HUES64 (cell line): ENCODE measurements at regions not wholly inside any gene's neighbourhood (a gene's known extent, or its start where the extent isn't known, plus 50 kb on each side); places are given as distances from the start of the nearest gene placed in this dataset.

Experiments
- H3K27ac ChIP-seq: 2 replicates; pipeline ENCODE4 v1.7.0; 2013; ENCODE audit warnings: low read depth, low read length, inconsistent platforms
- H3K27me3 ChIP-seq: 2 replicates; pipeline ENCODE4 v1.6.1; 2013; ENCODE audit warnings: mild to moderate bottlenecking, low read length; ENCODE audit not compliant: insufficient read depth
- H3K36me3 ChIP-seq: 2 replicates; pipeline ENCODE4 v1.6.1; 2013; ENCODE audit warnings: mild to moderate bottlenecking, low read length; ENCODE audit not compliant: insufficient read depth
- H3K4me1 ChIP-seq: 2 replicates; pipeline ENCODE4 v1.6.1; 2013; ENCODE audit warnings: mild to moderate bottlenecking, low read length, moderate library complexity; ENCODE audit not compliant: insufficient read depth
- H3K4me3 ChIP-seq: 2 replicates; pipeline ENCODE4 v1.5.1; 2013; ENCODE audit warnings: mild to moderate bottlenecking, low read length, moderate library complexity
- H3K9ac ChIP-seq: 2 replicates; pipeline ENCODE4 v1.6.1; 2013; ENCODE audit warnings: mild to moderate bottlenecking, low read depth, low read length
- H3K9me3 ChIP-seq: 2 replicates; pipeline ENCODE4 v1.6.1; 2013; ENCODE audit warnings: low read depth, low read length; ENCODE audit not compliant: insufficient read depth
- WGBS: fragments of 150-250, 120-280 bp; methylation state at CpG from one replicate; pipeline ENCODE4 v1.1.7; 2013; ENCODE audit warnings: missing lambda C conversion rate; 5-methylcytosine and 5-hydroxymethylcytosine counted together

DNA sequence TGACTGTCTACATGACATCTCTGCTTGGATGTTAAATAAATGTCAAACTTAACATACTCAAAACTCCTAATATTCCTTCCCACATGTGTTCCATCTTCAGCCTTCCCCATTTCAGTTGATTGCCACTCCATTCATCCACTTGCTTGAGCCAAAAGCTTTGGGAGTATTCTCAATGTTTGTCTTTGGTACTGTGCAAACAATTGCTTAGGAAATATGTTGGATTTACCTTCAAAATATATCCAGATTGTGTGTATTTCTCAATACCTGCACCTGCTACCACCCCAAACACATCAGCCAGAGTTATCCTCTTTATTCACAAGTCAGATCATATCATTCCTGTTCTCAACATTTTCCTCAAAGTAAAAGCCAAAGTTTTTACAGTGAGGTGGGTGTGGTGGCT lies 350.3 kb upstream of the FAM98A start:
- H3K9ac ChIP-seq = no peak overlapping the region
- no peaks in the 10 kb centered on the region for H3K4me1 ChIP-seq
- H3K9me3 ChIP-seq = no peaks in the 10 kb centered on the region
- H3K4me3 ChIP-seq = no peak overlapping the region
- no peaks in the 10 kb centered on the region for H3K27me3 ChIP-seq
- no peak overlapping the region for H3K27ac ChIP-seq
- no peaks in the 10 kb centered on the region for H3K36me3 ChIP-seq

DNA sequence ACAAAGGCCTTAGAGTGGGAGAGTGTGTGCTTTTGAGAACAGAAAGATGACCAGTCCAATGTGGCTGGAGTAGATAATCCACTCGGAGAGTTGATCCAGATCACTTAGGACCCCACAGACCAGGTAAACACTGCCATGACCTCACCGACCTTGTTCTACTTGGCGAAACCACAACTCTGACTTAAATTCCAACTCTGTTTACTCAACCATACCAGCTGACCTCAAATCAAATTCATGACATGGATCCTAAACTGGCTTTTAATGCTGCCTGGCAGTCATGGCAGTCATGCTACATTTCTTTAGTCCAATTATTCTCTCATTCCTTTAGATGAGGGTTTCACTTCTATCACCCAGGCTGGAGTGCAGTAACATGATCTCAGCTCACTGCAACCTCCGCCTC lies 347.1 kb upstream of the FAM98A start:
- Histone ChIP-seq H3K27me3 (no peaks in the 10 kb centered on the region), H3K4me1 (no peaks in the 10 kb centered on the region), H3K9me3 (0 out of 2 replicates have a peak, but pooled peaks cover 2% of the 10 kb centered on the region), H3K4me3 (no peak overlapping the region), H3K9ac (no peak overlapping the region), H3K36me3 (no peaks in the 10 kb centered on the region), H3K27ac (no peak overlapping the region)
- 94% methylated on average over 4 of the region's 4 CpGs for WGBS

DNA sequence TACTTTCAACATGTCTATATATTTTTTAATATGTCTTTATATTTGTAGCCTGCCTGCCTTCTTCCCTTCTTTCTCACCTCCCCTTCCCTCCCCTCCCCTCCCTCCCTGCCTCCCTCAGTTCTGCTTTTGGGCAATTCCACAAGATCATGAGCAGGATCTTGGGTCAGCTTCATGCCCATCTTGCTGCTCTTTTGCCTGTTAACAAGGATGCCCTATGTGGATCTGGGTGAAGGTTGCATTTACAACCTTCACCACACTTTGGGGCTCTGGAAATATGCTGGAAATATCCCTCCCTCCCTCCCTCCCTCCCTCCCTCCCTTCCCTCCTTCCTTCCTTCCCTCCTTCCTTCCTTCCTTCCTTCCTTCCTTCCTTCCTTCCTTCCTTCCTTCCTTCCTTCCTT lies 334.1 kb upstream of the FAM98A start:
- H3K9me3 ChIP-seq = no peaks in the 10 kb centered on the region
- no peaks in the 10 kb centered on the region for H3K4me1 ChIP-seq
- no peak overlapping the region for H3K27ac ChIP-seq
- no peak overlapping the region for H3K4me3 ChIP-seq
- no peaks in the 10 kb centered on the region for H3K27me3 ChIP-seq
- no peaks in the 10 kb centered on the region for H3K36me3 ChIP-seq
- H3K9ac ChIP-seq = no peak overlapping the region

DNA sequence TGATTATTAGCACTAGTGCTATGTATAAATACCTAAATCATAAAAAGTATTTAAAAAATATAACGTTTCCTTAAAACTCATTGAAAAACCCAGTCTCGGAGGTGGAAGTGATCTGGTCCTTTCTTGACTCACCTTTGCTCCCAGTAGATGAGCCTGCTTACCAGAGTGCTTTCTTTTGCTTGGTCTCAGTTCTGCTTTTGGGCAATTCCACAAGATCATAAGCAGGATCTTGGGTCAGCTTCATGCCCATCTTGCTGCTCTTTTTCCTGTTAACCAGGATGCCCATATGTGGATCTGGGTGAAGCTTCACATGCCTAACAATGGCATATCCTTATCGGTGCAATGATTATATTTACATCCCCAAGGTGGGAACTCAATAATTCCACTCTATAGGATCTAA lies 332.1 kb upstream of the FAM98A start:
- Histone ChIP-seq H3K36me3 (no peaks in the 10 kb centered on the region), H3K9me3 (no peaks in the 10 kb centered on the region), H3K9ac (no peak overlapping the region), H3K27ac (no peak overlapping the region), H3K4me1 (no peaks in the 10 kb centered on the region), H3K27me3 (no peaks in the 10 kb centered on the region), H3K4me3 (no peak overlapping the region)
- WGBS = 99% methylated on average over 3 of the region's 3 CpGs

DNA sequence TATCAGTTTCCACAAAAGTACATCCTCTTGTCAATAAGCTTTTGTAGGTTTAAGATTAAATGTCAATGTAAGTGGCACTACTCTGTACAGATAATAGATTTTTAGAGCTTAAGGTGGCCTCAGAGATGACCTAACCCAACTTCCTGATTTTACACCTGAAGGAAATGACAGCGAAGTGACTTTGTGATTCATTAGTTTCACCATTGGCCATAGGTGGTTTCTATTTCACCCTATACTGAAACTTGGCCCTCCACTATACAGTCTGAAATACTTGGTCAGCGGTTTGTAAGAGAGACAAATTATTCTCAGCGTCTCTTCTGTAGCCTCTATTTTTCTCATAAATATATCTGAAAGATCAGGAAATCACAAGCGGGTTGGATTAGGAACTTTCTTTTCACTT lies 330.4 kb upstream of the FAM98A start:
- Histone ChIP-seq H3K4me3 (no peak overlapping the region), H3K27me3 (no peaks in the 10 kb centered on the region), H3K4me1 (no peaks in the 10 kb centered on the region), H3K9me3 (no peaks in the 10 kb centered on the region), H3K36me3 (no peaks in the 10 kb centered on the region), H3K9ac (no peak overlapping the region), H3K27ac (no peak overlapping the region)
- 97% methylated on average over 4 of the region's 4 CpGs for WGBS

DNA sequence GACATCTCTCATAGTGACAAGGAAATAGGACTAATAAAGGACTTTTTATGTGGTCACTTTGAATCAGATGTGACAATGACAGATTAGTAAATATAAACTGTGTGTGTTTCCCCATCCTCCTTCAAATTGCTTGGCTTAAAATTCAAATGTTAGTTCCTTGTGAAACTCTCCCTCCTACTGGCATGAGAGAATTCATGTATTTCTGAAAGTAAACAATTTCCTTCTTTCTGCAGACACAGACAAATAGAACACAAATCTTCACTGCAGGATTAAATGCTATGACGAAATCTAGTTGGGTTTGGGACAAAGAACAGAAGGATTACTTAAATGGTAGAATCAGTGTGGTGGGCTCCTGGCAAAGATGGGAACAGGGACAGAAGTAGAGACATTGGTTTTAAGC lies 328.7 kb upstream of the FAM98A start:
- 93% methylated on average over 1 of the region's 1 CpG for WGBS
- no peaks in the 10 kb centered on the region for H3K36me3 ChIP-seq
- H3K4me1 ChIP-seq = no peaks in the 10 kb centered on the region
- H3K27ac ChIP-seq = no peak overlapping the region
- H3K9ac ChIP-seq = no peak overlapping the region
- H3K4me3 ChIP-seq = no peak overlapping the region
- no peaks in the 10 kb centered on the region for H3K27me3 ChIP-seq
- H3K9me3 ChIP-seq = no peaks in the 10 kb centered on the region

DNA sequence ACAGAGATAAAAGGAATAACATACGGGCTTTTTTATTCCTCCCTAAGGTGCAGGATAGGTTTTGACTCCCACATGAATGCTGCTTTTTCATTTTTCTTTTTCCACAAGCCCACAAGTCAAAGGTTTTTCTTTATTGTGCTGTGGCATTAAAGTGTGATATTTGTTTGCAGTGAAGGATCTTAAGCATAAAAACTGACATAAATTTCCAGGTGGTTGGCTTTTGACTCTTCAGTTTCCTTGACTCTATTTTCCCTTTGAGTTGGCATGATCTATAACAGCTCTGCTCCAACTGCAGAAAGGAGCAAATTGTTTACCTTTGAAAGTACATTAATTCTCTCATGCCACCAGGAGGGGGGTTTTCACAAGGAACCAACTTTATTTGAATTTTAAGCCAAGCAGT lies 326.2 kb upstream of the FAM98A start:
- Histone ChIP-seq H3K27ac (no peak overlapping the region), H3K4me1 (no peaks in the 10 kb centered on the region), H3K9me3 (no peaks in the 10 kb centered on the region), H3K9ac (no peak overlapping the region), H3K4me3 (no peak overlapping the region), H3K27me3 (no peaks in the 10 kb centered on the region), H3K36me3 (no peaks in the 10 kb centered on the region)
- 97% methylated on average over 1 of the region's 1 CpG for WGBS

DNA sequence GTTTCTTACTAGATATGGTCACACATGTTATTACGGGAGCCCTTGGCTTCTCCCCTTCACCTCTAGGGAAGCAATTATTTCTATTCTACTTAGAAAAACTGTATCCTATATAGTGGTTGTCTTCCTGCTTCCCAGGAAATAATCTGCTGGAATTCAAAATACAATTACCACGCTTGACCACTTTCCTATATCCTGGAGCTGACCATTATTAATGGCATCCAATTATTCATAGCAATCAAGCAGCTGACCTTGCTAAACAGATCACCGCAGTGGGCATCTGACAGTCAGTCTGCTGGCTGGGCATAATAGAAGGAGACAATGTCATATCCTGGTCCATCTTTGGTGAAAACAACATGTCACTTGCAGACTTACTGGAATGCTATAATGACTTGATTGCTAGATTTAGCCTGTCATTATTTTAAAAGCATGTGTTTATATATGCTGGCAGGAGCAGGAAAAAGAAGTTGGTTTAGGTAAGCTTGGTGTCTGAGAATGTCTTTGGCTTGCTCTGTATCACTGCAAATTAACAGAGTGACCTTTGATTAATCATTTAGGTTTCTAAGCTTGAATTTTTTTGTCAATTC lies 325.6 kb upstream of the FAM98A start:
- 73% methylated on average over 2 of the region's 3 CpGs for WGBS

DNA sequence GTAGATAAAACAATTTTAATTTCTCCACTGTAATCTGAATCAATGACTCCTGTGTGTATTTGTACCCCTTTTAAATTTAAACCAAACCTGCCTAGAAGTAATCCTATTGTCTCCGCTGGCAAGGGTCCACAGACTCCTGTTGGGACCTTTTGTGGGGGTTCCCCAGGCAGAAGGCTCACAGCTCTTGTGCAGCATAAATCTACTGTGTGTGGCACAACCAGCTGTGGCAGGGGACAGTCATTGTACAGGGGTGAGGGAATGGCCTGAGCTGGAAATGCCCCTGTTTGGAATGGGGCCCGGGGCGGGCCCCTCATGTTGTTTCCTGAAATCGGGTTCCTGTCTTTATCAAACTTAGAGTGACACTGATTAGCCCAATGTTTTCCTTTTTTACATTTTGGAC lies 318.2 kb upstream of the FAM98A start:
- H3K36me3 ChIP-seq = no peaks in the 10 kb centered on the region
- H3K4me3 ChIP-seq = no peak overlapping the region
- WGBS = 94% methylated on average over 4 of the region's 4 CpGs
- H3K4me1 ChIP-seq = no peaks in the 10 kb centered on the region
- H3K27me3 ChIP-seq = no peaks in the 10 kb centered on the region
- no peak overlapping the region for H3K9ac ChIP-seq
- H3K27ac ChIP-seq = no peak overlapping the region
- peaks cover 31% of the 10 kb centered on the region for H3K9me3 ChIP-seq

More for the DNA sequence above, 325.6 kb upstream of the FAM98A start:
- H3K36me3 ChIP-seq = no peaks in the 10 kb centered on the region
- H3K9me3 ChIP-seq = no peaks in the 10 kb centered on the region
- H3K9ac ChIP-seq = no peak overlapping the region
- no peaks in the 10 kb centered on the region for H3K27me3 ChIP-seq
- H3K4me3 ChIP-seq = no peak overlapping the region
- no peak overlapping the region for H3K27ac ChIP-seq
- no peaks in the 10 kb centered on the region for H3K4me1 ChIP-seq

DNA sequence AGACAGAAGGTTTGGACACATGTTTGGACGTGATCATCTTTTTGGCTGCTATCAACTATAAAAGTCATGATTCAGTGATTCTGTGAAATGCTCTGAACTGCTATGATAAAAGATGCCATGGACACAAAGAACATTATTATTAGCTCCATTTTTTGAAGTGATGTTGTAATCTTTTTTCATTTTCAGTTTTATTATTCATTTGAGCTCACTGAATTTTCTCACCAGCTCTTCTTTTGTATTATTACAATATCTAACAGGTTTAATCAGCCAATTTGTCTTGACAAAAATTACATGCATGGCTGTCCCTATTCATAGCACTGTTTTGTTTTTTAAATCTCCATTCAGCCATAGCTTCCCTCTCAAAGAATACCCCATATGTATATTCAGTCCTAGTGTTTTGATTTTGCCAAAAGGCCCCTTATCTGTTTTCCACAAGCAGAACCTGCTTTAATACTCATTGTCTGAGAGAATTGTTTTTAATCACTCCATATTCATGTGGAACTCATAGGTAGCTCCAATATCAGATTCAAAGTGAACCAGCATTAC lies 314.0 kb upstream of the FAM98A start:
- H3K27me3 ChIP-seq = no peaks in the 10 kb centered on the region
- H3K36me3 ChIP-seq = no peaks in the 10 kb centered on the region
- peaks cover 25% of the 10 kb centered on the region for H3K9me3 ChIP-seq
- no peak overlapping the region for H3K4me3 ChIP-seq
- WGBS = 100% methylated on average over 1 of the region's 1 CpG
- H3K27ac ChIP-seq = no peak overlapping the region
- no peaks in the 10 kb centered on the region for H3K4me1 ChIP-seq
- no peak overlapping the region for H3K9ac ChIP-seq

DNA sequence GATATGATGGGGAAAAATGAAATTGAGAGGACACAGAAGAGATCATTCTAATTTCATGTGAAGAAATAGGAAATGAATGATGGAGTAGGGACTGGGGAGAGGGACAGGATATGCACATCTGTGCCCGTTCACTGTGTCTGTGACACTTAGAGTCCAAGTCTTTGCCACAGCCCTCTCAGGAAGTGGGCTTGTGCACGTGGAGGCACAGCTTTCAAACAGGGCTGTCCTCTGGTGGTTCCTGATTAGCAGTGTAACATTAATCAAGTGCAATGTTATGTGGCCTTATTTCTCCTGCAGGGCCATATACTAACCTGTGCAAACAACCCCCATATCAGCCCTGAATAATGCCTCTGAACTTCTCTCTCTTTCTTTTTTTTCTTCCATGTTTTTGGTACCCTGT lies 312.2 kb upstream of the FAM98A start:
- H3K4me3 ChIP-seq = no peak overlapping the region
- no peak overlapping the region for H3K27ac ChIP-seq
- H3K4me1 ChIP-seq = no peaks in the 10 kb centered on the region
- H3K36me3 ChIP-seq = no peaks in the 10 kb centered on the region
- H3K9me3 ChIP-seq = peaks cover 25% of the 10 kb centered on the region
- 83% methylated on average over 2 of the region's 2 CpGs for WGBS
- H3K9ac ChIP-seq = no peak overlapping the region
- no peaks in the 10 kb centered on the region for H3K27me3 ChIP-seq
